HG03442 (cell line): ENCODE measurements at regions not wholly inside any gene's neighbourhood (a gene's known extent, or its start where the extent isn't known, plus 50 kb on each side); places are given as distances from the start of the nearest gene placed in this dataset.
"Not testable (repeated sequence)": the region's sequence is repeated elsewhere in the genome, so short reads cannot be mapped to it uniquely, and the experiment has no call there.

Experiments used
- ATAC-seq: cut with Tn5 transposase; IDR thresholded peaks from one replicate; pipeline ENCODE4 v1.9.1; 2021; ENCODE audit warnings: mild to moderate bottlenecking, moderate library complexity; ENCODE audit not compliant: unreplicated experiment

GRCh38 chr3:14272959-14273560 is 94.4 kb downstream of the LSM3 start:
- ATAC-seq, result not testable (repeated sequence)

DNA sequence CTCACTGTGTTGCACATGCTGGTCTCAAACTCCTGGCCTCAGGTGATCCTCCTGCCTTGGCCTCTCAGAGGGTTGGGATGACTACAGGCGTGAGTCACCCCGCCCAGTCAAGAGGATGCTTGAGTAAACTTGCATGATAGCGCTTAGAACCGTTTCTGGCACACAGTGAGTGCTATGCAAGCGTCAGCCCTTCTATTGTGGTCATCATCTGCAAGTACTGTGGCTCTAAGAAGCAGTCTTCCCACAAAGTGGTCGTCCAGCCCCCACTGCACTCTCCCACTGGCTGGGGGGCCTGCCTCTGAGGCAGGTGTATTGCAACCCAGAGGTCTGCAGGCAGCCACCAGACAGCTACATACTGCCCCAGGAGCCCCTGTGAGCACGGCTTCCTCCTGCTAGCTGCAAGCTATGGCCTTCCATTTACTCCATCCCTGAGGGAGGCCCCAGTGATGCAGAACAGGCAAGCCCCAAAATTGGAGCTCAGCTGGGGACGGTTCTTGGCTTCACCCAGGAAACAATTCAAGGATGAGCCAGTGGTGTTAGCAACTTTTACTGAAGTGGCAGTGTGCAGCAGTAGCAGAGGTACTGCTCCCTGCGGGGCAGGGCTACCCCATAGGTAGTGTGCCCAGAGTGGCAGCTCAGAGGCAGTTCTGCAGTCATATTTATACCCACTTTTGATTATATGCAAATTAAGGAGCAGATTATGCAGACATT is 95.4 kb downstream of the LSM3 start:
- ATAC-seq, result no peak

GRCh38 chr3:14274612-14274936 is 96.0 kb downstream of the LSM3 start:
- no peak for ATAC-seq

- ATAC-seq, result no peak
These were observed 96.7 kb downstream of the LSM3 start for GRCh38 chr3:14274999-14275961.

DNA sequence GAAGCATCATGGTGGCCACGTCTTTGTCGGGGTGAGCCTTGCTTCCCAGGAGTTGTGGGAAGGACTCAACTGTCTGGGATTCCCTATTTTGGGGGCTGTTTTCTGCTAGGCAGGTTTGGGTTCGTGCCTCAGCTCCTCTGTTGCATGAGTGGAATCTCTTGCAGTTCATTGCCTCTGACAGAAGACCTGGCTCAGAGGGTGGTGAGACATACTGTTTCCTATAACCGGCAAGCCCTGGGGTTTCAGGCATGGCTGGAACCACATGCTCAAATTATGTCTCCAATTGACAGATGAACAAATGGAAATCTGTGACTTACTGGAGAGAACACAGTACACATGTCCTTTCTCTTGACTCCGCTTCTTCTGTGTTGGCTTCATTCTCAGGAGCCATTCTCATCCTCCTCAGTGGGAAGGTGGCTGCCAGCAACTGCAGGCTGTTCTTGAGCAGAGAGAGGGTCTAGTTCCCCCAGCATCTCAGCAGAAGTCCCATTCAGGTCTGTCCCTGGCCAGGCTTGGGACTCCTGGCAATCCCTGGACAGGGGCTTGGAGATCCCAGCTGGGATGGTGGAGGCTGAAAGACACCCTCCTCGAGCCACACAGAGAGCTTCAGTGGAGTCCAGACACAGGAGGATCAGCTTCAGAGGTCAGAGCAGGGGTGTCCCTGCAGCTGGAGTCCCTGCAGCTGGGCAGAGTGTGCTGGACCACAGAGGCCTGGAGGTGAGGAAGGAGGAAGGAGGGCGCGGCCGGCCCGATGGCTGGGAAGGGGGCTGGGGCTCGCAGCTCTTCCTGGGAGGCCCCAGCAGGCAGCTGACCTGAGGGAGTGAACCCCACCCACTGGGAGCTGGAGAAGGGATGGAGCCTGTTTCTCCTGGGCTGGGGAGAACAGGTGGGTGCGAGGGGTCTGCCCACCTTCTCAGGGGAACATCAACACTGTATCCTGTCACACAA is 97.6 kb downstream of the LSM3 start:
- no peak for ATAC-seq

- no peak for ATAC-seq
These were observed 98.9 kb downstream of the LSM3 start for GRCh38 chr3:14277557-14277956.

GRCh38 chr3:14278265-14278798 is 99.7 kb downstream of the LSM3 start:
- no peak for ATAC-seq

DNA sequence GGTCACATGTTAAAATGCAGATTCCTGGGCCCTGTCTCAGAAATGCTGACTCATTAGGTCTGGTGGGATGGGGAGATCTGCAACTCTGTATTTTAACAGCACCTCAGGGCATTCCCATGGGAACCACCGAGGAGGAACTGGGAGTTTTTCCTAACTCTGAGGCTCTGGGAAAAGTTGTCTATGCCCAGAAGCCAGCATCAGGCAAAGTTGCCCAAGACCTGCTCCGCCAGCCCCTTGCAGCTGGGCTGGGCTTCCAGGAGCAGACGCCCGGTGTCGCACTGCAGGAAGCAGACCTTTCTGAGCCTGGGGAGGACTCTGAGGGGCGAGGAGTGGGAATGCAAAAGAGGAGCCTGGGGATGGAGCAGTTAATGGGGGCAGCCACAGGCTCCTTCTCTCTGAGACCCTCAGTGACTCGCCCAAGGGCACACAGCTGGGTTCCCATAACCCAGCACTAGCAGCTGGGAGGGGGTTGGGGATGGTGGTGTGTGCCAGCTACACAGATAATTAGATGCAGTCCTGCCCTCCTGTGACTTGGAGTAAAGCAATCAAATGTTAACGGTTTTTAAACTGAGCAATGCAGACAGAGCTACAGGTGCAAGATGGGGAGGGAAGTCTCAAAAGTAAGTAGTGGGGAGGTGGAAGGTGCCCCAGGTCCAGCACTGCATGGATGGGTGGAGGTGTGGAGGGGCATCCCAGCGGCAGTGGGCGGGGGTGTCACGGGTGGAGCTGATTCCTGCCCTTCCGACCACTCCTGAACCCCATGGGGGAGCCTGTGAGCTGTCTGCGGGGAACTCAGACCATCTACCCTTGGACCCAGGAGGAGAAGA is 100.4 kb downstream of the LSM3 start:
- no peak for ATAC-seq

- no peak for ATAC-seq
These were observed 101.0 kb downstream of the LSM3 start for GRCh38 chr3:14279626-14280061.

DNA sequence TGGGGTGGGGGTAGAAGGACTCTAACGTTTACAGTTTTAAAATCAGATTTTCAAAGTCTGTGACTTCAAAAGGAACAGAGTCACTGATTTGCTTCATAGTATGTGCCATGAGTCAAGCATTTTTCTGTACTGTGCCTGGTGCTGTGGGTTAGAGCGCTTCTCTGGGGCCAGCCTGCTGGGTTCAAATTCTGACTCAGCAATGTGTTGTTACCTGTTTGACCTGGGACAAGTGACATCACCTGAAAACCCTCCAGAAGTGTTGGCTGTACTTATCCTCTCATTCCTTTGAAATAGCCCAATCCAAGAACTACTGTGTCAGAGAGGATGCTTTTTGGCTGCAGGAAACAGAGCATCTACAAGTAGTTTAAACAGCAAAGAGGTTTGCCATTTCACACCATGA is 101.7 kb downstream of the LSM3 start:
- no peak for ATAC-seq

DNA sequence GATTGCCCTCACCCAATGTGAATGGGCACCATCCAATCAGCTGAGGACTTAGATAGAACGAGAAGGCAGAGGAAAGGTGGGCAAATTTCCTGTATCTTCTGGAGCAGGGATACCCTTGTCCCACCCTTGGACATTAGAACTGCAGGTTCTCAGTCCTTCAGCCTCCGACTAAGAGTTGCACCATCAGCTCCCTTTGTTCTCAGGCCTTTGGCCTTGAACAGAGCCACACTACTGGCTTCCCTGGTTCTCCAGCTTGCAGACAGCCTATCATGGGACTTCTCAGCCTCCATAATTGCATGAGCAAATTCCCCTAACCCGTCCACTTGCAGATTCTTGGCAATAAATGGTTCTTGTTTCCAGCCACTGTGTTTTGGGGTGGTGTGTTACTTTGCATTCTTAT is 102.4 kb downstream of the LSM3 start:
- no peak for ATAC-seq

GRCh38 chr3:14282001-14282705 is 103.5 kb downstream of the LSM3 start:
- ATAC-seq, result no peak

- ATAC-seq, result no peak
These were observed 104.1 kb downstream of the LSM3 start for GRCh38 chr3:14282706-14283075.

GRCh38 chr3:14283092-14283812 is 104.6 kb downstream of the LSM3 start:
- ATAC-seq, result no peak

DNA sequence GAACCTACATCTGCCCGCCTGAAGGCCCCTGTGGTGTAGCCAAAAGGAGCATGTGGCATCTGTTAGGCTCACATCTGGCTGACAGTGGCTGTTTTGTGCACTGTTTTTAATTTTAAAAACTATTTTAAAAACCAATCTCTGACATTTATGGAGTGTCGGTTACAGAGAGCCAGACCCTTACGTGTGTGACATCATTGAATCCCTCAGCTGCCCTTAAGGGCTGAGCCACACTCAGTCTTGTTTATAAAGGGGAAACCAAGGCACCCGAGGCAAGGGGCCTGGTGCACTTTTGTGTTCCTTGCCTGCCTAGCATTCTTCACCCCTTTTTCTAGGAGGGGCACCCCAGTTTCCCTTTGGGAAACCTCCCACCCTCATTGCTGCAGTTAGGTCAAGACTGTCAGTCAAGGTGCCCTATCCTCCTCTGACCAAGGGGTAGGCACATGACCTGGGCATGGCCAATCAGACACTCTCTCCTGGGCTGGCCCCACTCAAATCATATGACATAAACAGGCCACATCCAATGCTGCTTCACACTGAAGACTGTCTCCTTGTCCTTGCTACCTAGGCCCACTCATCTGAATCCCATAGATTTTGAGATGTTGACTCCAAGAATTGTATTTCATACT is 105.3 kb downstream of the LSM3 start:
- no peak for ATAC-seq

- no peak for ATAC-seq
These were observed 106.3 kb downstream of the LSM3 start for GRCh38 chr3:14284694-14285547.

DNA sequence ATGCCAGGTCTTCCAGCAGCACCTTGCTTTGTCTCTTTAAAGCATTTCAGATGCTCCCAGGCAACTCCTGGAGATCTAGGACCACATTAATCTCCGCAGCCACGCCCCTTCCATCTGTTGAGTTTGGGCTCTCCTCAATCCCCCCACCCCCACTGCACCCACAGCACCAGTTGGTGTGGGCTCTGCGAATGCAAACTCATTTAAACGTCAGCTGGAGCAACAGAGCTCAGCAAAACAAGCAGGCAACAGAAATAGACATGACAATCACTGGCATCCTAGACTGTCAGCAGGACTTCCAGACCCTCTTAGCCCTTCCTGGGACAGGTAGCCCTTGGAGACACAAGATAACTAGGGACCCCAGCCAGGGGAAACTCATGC is 106.9 kb downstream of the LSM3 start:
- no peak for ATAC-seq
